A549 (cell line): ENCODE measurements at regions not wholly inside any gene's neighbourhood (a gene's known extent, or its start where the extent isn't known, plus 50 kb on each side); places are given as distances from the start of the nearest gene placed in this dataset.

Experiments
- CBX8 ChIP-seq: fragments of 200-600 bp; sonication (generic); IDR thresholded peaks from 2 replicates; pipeline ENCODE4 v1.6.1; 2016
- FOSL2 ChIP-seq, 2 experiments: fragments of 450-650 bp in 1 of 2; fragments of >200 bp in 1 of 2; sonication (Bioruptor Twin) in 1 of 2; formaldehyde crosslinking; IDR thresholded peaks; 2 replicates each; pipeline versions ENCODE4 v1.5.0 to v1.6.1; 2016 to 2020; ENCODE audit warnings: mild to moderate bottlenecking in 1 of 2, moderate library complexity in 1 of 2
- JUN ChIP-seq, 2 experiments: fragments of >200 bp; sonication (Bioruptor Twin); formaldehyde crosslinking; IDR thresholded peaks; 2 replicates in 1 of 2; 3 replicates in 1 of 2; pipeline ENCODE4 v1.6.1; 2016 to 2017
- JUNB ChIP-seq: fragments of >200 bp; sonication (Bioruptor Twin); formaldehyde crosslinking; IDR thresholded peaks from 2 replicates; pipeline ENCODE4 v1.6.1; 2016
- KDM5A ChIP-seq: fragments of 200-600 bp; sonication (generic); IDR thresholded peaks from 2 replicates; pipeline ENCODE4 v1.6.1; 2016; ENCODE audit warnings: antibody characterized with exemption, mild to moderate bottlenecking
- MAFK ChIP-seq: fragments of 450-650 bp; IDR thresholded peaks from 2 replicates; pipeline ENCODE4 v1.6.1; 2014; ENCODE audit not compliant: partially characterized antibody
- NR3C1 ChIP-seq: fragments of >200 bp; sonication (Bioruptor Twin); formaldehyde crosslinking; IDR thresholded peaks from 3 replicates; pipeline ENCODE4 v1.6.1; 2017
- POLR2A ChIP-seq: IDR thresholded peaks from 2 replicates; pipeline ENCODE4 v1.6.1; 2012; ENCODE audit warnings: mild to moderate bottlenecking, low read length
- RCOR1 ChIP-seq: fragments of 150-350 bp; IDR thresholded peaks from 2 replicates; pipeline ENCODE4 v1.6.1; 2014; ENCODE audit warnings: antibody characterized with exemption, low read length, low read depth
- TP53 ChIP-seq: fragments of 250-450 bp; sonication (Bioruptor Pico); IDR thresholded peaks from 2 replicates; pipeline ENCODE4 v1.5.0; 2021; ENCODE audit warnings: mild to moderate bottlenecking, moderate library complexity
- TF ChIP-seq, protein P1 (sequence below): fragments of >200 bp; sonication (Bioruptor Twin); formaldehyde crosslinking; IDR thresholded peaks from 3 replicates; pipeline ENCODE4 v1.5.1; 2016
- TF ChIP-seq, protein P2 (sequence below): fragments of >200 bp; sonication (Bioruptor Twin); formaldehyde crosslinking; IDR thresholded peaks from 3 replicates; pipeline ENCODE4 v1.6.1; 2016

DNA sequence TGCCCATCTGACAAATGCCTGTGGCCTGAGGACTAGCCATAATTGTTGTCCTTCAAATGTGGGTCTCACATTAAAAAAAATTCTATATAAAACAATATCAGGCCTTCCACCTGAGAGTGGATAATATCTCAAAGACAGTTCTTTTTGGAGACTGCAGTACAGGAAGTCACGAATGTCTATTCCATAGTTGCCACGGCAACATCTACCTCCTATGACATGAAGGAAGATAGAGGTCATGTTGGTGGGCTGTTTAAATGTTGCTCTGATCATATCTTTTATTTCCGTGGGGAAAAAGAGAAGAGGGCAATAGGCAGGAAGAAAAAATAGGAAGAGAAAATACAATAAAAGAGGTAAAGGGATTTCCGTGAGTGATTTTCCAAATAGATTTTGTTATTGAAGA is 151.8 kb downstream of the ARL6IP6 start:
- TF ChIP-seq, protein P1, sequence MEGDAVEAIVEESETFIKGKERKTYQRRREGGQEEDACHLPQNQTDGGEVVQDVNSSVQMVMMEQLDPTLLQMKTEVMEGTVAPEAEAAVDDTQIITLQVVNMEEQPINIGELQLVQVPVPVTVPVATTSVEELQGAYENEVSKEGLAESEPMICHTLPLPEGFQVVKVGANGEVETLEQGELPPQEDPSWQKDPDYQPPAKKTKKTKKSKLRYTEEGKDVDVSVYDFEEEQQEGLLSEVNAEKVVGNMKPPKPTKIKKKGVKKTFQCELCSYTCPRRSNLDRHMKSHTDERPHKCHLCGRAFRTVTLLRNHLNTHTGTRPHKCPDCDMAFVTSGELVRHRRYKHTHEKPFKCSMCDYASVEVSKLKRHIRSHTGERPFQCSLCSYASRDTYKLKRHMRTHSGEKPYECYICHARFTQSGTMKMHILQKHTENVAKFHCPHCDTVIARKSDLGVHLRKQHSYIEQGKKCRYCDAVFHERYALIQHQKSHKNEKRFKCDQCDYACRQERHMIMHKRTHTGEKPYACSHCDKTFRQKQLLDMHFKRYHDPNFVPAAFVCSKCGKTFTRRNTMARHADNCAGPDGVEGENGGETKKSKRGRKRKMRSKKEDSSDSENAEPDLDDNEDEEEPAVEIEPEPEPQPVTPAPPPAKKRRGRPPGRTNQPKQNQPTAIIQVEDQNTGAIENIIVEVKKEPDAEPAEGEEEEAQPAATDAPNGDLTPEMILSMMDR, result no peak
- TF ChIP-seq NR3C1 (no peak), MAFK (no peak), POLR2A (no peak), CBX8 (no peak), JUN (IDR thresholded peaks at IDR 0.05) (no peak), FOSL2 (IDR thresholded peaks at IDR 0.05) (no peak), FOSL2 (CRISPR knock-in tag; IDR thresholded peaks at IDR 0.05) (no peak), JUNB (no peak), TP53 (CRISPR knock-in tag) (no peak), KDM5A (no peak), RCOR1 (no peak)
- TF ChIP-seq, protein P2, sequence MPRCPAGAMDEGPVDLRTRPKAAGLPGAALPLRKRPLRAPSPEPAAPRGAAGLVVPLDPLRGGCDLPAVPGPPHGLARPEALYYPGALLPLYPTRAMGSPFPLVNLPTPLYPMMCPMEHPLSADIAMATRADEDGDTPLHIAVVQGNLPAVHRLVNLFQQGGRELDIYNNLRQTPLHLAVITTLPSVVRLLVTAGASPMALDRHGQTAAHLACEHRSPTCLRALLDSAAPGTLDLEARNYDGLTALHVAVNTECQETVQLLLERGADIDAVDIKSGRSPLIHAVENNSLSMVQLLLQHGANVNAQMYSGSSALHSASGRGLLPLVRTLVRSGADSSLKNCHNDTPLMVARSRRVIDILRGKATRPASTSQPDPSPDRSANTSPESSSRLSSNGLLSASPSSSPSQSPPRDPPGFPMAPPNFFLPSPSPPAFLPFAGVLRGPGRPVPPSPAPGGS, result no peak
